HG02973 (cell line): ENCODE measurements at regions not wholly inside any gene's neighbourhood (a gene's known extent, or its start where the extent isn't known, plus 50 kb on each side); places are given as distances from the start of the nearest gene placed in this dataset.
A peak's percentile ranks its signal among the peaks of the same experiment; 100 is the strongest.

Experiments
- ATAC-seq: cut with Tn5 transposase; IDR thresholded peaks from one replicate; pipeline ENCODE4 v1.9.1; 2021; ENCODE audit warnings: moderate library complexity; ENCODE audit not compliant: unreplicated experiment

DNA sequence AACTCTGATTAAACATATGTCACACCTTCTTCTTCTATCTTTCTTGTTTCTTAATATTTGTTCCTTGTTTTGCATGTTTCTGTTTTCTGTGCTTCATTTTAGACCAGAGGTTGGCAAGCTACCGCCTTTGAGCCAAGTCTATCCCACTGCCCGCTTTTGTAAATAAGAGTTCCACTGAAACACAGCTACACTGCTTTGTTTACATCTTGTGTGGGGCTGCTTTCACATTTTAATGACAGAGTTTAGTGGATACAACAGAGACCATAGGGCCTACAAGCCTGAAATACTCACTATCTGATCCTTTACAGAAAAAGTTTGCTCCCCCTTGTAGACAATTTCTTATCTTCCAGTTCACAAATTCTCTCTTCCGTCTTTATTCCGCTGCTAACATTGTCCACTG lies 109.4 kb upstream of the SPACA1 start:
- no peak for ATAC-seq

DNA sequence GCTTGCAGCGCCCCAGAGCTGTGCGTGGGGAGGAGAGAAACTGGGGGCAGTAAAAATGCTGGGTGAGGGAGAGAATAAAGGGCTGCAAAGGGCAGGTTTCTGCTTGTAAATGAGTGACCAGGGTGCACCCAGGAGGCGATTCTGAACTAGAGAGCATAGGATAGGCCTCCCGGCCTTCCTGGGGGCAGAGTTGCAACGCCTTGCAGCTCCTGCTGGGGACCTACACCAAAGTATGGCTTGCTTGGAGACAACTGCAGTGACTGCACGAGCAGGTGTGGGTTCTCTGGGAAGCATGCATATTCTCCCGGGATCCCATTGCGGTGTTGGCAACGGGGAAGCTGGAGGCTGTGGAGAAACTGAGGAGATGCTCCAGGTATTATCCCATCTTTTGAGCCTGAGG lies 111.6 kb upstream of the SPACA1 start:
- no peak for ATAC-seq

DNA sequence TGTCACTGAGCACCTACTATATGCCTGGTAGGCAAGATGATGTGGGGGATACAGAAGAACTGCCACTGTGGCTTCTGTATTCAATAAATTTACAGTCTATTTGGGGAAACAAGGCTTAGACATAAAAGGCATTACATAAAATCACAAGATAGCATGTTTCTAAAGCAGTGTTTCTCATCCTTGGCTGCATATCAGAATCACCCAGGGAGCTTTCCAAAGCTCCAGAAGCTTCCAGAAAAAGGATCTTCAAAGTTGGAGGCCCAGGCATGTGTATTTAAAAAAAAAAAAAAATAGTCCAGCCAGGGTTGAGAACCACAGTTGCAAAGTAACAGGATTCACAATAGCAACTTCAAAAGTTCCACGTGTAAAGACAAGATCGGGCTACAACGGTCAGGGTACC lies 112.4 kb upstream of the SPACA1 start:
- no peak for ATAC-seq

DNA sequence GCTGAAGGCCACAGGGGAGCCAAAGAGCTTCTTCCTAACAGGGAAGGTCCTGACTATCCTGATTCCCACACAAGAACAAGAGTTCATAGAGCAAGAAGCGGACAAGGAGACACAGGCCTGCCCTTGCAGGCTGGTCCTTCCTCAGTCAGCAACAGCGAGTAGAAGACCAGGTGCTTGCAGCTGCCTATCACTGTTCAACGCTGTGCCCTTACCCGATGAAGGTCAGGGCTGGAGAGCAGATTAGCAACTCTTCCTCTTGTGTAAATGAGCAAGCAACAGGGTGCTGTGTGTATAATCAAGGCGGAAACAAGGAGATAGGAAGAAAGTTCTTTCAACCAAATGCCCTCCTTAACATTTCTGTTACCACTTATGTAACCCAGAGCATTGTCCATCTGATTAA lies 115.3 kb upstream of the SPACA1 start:
- no peak for ATAC-seq

DNA sequence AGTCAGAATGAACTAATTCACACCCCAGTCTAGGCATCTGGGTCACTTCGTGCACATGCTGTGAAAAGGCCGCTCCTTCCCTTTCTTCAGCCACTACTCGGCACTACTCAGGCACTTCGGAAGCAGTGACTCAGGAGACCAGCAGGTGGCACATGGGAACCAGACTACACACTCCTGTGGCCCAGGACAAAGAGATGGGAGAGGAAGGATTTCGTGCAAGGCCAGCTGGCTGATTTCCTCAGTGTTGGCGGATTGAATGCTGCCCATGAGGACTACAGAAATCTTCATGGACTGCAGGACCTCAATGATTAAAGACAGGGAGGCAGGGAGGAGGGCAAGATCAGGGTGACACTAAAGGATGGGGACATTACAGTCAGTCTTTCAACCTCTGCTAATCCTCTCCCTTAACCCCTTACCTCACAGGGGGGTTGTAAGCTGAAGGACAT lies 117.8 kb upstream of the SPACA1 start:
- ATAC-seq = peak; percentile 59

DNA sequence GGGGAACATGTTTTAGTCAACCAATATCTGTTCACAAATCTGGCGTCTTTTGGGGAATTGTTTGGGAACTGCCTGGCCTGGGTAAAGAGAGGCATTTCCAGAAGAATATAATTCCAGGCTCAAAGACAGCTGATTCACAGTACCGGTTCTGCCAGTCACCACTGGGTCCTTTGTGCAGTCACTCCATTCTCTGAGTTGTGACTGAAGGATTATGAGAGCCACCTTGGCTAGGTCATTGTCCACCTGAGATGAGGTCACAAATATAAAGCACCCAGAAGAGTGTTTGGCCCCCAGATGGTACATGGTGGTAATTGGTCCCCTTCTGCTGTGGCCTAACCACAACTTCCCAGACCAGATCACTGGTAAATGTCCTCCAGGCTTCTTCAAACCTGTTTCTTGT lies 121.0 kb upstream of the SPACA1 start:
- ATAC-seq = no peak

DNA sequence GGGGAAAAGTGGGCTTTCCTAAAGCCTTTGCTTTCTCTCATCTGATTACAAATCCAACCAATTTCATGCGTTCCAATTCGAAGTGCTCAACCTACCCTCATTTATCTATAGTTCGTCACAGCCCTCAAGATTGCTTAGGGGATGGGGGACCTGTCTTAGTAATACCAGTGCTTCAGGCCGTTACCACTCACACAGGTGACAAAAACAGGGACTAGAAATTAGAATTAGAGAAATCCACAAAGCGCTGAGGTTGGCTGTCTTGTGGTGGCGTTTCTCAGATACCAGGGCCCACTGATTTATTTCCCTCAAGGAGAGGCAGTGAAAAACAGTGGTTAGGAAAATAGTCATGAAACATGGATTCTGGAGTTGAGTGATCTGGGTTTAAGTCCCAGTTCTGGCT lies 121.6 kb upstream of the SPACA1 start:
- ATAC-seq = no peak

DNA sequence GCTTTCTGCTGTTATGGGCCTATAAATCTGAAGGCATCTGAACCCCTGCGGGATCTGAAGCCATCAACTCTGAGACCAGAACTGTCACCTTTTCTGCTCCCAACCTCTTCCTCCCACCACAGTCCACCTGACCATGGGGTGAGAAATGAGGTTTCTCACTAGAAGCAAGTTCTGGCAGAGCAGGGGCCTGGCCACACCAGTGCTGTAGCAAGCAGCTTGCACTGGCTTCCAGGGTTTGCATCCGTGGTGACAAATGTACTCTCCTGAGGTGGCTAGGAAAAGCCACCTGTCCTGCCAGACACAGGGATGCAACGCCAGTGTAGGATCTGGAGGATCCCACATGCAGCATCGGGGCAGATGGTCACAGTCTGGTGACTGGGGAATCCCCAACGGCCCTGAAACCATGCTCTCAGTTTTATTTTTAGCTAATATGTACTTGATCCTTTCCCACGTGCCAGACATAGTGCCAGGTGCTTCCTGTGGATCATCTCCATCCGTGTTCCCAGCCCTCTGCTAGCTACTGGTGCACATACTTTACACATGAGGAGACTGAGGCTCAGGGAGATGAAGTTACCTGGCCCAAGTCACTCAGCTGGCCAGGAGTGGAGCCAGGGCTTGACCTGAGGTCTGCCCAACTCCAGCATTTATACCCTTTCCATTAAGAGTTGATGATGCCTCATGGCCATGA lies 122.1 kb upstream of the SPACA1 start:
- peak; percentile 47 for ATAC-seq

DNA sequence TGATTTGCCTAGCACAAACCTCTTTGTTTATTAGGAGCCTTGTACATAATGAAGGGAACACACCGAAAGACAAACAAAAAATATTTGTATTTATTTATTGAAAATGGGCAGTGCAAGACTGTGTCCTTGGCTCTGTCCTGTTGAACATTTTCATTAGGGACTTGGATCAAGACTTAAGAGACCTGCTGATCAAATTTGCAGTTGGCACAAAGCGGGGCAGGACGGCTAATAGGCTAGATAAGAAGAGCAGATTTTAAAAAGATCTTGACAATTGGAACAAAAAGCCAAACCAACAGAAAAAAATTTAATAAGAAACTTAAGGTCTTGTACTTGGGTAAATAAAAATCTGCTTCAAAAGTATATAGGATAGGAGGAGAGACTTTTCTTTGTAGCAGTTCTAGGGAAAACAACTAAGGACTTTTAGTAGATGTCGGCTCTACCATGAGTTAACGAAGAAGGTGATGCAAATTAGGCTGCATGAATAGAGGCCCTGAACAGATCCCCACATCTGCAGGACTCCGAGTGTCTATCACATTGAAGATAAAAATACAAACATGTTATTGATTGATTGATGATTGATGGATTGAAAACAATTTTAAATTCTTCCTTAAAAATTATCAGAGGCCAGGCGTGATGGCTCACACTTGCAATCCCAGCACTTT lies 124.1 kb upstream of the SPACA1 start:
- no peak for ATAC-seq

DNA sequence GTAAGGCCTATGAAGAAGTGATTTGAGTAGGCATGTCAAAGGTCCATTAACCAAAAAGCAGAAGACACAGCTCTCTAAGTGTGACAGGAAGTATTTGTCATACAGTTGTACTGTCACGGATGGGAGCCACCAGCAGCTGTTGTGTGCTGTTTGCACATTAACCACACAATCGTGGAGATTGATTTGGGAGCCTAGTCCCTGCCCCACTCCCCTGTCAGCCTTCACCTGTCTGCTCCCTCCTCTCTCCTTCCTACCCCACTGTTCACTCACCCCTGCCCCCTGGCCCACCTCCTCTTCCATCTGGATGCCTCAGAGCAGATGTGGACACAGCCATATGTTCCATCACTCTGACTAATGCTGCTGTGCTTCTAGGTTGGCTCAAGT lies 124.7 kb upstream of the SPACA1 start:
- peak; percentile 77 for ATAC-seq

DNA sequence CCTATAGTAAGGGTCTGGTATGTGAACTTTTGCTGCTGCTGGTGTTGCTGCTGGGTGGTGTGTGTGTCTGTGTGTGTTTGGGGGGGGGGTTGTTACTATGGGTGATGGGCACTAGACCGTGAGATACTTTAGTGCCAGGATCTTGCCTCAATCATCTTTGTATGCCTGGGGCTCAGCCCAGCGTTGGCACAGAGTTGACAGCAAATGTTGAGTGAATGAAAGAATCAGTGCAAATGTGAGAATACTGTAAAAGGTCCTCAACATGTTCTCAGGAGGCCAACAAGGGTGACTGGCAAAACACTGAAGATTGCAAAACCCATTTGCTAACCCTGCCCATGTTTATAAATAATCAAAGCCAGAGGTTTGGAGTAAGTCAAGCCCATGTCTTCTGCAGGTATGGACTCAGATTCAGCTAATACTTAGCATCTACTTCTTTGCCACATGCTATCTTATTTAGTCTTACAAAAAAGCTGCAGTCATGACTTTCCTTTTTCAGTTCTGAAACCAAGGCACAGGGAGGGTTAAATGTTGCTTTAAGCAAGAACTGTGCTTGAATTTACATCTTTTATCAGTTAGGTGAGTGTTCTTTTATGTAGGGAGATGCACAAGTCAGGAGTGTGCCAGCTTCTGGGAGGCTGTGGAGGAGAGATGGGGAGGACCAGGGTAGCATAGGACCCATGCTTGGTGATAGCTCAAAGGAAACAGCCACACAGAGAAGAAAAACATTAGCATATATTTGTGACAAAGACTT lies 125.3 kb upstream of the SPACA1 start:
- peak; percentile 7 for ATAC-seq

DNA sequence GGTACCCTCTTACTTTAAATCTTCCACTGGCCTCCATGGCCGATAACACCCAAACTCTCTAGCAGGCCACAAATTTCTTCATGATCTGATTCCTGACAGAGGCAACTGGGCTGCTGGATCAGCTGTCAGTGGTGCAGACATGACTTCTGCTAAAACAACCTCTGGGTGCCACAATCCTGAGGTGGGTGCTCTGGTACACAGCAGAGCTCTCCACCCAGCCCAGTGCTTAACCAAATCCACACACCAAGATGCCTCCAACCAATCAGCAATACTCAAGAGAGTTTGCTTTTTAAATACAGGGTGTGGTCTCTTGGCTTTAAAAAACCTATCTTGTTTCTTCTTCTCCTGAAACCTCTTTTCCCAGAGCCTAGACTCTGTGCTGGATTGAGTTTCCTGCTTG lies 126.6 kb upstream of the SPACA1 start:
- no peak for ATAC-seq

DNA sequence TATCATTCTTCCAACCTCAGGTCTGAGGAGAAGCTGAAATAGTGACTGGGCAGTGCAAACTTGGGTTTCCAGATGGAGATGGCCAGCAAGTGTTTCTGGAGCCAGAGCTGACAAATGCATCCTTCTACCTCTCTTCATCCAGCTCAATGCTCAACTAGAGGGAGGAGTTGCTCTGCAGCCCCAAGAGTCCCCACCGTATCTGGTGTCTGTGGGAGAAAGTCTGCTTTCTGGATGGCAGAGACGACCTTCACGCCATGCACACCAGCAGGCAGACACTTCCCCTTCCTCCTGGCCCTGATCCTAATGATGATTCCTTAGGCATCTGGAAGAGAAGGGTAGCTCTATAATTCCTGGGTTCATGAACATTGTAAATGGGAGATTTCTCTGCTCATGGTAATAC lies 127.4 kb upstream of the SPACA1 start:
- ATAC-seq = no peak

DNA sequence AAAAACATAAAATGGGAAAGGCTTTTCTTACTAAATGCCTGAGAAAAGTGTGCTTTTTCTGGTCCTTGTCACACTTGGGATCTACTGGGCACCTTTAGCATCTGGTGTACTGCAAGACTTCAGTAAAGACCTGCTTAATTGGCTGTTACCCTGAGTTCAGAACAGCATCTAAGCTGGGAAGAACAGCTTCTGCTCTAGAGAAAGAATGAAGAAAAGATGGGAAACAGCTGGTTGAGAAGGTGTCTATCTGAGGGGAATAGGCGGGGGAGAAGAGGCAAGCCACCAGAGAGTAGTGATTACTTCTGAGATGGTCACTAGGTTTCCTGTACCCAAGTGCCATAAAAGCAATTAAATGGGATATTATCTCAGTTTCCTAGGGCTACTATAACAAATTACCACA lies 128.2 kb upstream of the SPACA1 start:
- ATAC-seq = no peak

DNA sequence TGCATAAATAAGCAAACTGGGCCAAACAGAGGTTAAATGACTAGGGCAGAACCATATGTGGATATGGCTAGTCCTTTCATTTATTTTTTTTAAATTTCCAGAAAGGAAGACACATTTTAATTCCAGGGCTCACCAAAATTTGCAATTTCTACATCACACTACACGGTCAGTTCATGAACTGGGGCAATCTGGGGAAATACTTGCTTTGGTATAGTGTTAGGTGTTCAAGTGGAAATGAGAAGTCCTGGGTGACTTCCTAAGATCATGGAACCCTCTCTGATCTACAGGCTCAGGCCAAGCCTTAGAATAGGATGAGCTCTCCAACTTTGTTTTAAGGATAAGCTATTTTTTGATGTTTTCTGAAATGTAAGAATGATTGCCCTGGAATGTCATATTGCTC lies 128.6 kb upstream of the SPACA1 start:
- no peak for ATAC-seq

DNA sequence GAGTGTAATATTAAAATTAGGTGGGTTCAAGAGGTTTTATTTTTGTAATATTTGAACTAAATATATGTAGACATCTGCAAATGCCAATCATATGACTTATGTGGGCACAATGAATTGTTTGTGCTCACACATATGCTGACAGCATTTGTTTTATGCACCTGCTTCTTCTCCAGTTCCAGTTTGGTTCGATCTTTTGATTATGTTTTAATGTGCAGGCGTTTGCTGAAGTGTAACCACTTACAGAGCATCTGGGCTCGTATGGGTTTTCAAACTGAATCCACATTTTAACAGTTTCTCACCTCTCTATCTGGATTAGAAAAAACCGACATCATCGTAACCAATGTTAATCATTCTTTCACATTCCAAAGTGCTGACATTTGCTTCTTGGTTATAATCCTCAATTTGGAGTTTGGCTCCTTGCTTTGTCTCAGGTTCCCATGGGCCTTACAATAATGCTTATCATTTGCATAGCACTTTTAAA lies 129.1 kb upstream of the SPACA1 start:
- no peak for ATAC-seq

DNA sequence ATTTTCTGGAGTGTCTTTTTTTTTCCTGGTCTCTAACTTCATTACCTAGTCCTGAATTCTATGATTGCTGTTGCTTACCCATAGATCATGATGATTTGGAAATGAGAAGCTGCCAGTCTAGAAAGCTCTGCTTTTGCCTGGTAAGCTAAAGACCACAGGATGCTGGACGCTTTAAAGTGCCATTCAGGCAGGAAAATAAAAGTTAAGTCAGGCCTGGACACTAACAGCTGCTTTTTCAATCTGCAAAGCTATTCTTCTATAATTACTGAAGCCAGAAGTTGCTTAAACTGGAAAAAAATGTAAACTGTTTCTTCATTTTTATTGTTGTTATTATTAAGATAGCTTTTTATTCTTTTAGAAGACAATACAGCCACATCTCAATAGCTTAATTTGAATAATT lies 129.8 kb upstream of the SPACA1 start:
- ATAC-seq = no peak

DNA sequence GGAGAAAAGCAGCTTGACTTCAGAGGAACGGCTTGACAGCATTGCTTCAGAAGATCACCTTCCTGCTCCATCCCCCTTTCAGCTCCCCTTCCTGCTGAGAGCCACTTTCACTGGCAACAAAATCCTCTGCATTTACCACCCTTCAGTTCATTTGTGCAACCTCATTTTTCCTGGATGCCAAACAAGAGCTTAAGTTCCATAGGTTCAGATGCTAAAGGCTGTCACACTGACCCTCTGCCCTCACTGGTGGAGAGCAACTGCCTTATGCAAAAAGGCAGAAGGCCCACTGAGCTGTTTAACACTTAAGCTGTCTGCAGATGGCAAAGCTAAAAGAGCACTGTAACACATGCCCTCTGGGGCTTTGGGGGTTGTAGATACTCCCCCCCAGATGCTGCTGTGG lies 131.2 kb upstream of the SPACA1 start:
- no peak for ATAC-seq

DNA sequence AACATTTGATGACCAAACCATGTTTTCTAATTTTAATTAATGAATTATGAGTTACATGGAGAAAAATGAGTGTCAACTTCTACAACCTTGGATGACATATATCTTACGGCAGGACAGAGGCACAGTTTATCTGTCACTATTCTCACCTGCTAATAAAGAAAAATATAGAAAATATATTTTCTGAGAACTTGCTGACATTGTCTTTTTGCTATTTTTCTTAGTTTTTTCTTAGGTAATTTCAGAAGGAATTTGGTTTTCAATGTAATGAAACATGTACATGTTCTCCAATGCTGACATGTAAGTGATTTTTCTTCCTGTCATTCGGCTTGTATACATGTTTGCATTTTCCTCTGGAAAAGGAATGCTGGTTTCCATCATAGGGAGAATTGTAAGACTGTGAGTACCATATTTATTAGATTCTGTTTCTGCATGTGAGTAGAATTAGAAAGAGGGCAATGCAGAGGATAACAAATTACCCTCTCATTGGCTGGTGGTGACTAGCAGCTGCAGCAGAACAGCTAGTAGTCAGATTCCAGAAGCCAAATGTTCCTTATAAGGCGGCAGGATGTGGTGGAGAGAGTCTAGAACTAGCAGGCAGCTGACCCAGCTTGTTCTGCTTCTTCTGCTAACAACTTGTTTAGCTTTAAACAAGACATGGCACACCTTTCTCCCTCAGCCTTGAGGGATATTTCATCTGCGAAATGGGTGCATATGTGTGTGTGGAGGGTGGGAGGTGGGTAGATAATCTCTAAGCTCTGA lies 132.8 kb upstream of the SPACA1 start:
- ATAC-seq = no peak

DNA sequence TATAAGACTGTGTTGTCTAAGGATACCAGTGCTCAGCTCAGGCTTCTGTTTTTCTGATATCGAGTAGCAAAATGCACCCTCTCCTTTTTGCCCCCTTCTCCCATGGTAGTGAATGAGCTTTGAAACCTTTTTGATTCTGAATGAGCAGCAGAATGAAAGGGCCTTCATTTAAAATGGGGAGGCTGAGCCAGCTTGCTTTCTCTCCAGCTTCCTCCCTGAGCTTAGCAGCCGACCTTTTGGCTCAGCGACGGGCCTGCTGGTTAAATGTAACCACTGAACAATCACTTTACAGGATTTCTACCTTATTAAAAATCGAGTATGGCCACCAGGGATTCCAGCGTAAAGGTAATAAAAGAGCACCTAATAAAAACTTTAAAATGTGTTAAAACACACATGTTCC lies 133.7 kb upstream of the SPACA1 start:
- ATAC-seq = no peak

DNA sequence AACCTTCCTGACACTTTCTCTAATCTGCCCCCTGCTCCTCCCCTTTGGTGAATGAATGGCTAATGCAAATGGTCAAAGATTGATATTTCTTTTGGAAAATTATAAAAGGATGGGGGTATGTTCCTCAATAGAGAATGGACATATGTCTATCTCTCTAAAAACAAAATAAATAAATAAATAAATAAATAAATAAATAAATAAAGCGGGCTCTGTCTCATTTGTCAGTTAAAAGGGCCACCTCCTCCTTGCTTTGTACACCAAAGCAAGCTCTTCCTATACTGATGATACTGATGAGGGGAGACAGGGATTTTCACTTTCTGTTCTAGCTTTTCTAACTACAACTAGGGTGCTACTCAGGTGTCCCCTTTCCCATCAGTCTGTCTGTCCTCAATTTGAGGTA lies 135.5 kb upstream of the SPACA1 start:
- no peak for ATAC-seq
